Inflammatory macrophage treated with lipopolysaccharide for 4 hours (primary cell): ENCODE measurements at regions not wholly inside any gene's neighbourhood (a gene's known extent, or its start where the extent isn't known, plus 50 kb on each side); places are given as distances from the start of the nearest gene placed in this dataset.

Source experiments
- DNase-seq: peaks from one replicate; pipeline ENCODE4 v3.0.0-alpha.2; 2020

- no peak for DNase-seq
These were observed 100.9 kb upstream of the NKX1-1 start for GRCh38 chr4:1506956-1507721.

DNA sequence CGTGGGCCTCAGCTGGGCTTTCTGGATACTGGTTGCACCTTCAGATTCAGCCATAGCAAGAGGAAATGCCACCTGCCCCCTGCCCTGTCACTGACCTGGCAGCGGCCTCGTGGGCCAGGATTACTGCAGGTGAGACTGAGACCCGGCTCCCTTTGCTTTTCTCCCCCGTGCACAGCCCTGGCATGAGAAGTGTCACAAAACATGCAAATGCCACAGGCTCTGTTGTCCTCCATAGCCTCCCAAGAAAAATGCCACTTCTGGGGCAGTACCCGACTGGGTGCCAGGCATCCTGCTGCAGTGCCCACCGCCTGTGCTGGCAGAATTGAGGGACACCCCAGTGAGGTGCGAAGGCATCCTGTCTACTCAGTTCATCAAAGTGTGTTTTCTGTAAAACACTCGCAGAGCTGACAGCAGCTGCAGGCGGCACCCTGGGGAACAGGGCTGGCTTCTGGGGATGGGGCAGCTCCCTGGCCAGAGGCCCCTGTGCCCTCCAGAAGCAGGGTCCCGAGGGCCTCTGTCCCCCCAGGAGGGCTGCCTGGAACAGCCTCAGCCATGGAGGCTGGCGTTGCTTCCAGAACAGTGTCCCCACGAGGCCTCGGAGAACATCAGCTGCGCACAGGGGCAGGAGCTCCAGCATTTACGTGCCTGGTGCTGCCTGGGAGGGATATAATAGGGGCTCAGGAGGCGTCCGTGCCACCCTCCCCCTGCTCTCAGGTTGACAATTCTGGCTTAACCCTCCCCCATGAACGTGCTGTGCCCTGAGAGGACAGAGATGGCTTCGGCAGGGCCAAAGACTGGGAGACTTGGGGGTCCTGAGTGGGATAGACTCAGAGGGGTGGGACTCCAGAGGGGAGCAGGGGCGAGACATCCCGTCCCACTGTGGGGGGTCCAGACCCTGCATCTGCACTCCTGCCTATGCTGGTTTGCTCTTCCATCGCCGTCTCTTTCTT, 99.5 kb upstream of the NKX1-1 start:
- DNase-seq = no peak

GRCh38 chr4:1504595-1505500, 98.6 kb upstream of the NKX1-1 start:
- DNase-seq = no peak

- no peak for DNase-seq
These were observed 97.6 kb upstream of the NKX1-1 start for GRCh38 chr4:1503583-1504471.

GRCh38 chr4:1502976-1503375, 96.7 kb upstream of the NKX1-1 start:
- DNase-seq = no peak

DNA sequence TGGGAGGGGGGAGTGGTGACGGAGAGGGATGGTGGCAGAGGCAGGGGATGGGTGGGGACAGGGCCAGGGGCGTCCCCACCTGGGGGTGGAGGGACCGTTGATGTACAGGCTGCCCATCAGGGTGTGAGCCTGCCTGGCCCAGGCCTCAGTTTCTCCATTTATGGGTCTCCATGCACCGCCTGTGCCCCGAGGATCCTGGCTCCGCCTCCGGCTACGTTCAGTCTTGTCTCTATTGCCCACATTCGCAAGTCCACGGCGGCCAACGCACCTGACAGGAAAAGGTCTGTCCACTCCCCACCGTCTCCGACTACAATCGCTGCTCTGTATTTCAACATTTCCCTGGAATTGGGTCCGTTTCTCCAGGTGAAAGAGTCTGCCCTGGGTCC, 96.3 kb upstream of the NKX1-1 start:
- DNase-seq = no peak

DNA sequence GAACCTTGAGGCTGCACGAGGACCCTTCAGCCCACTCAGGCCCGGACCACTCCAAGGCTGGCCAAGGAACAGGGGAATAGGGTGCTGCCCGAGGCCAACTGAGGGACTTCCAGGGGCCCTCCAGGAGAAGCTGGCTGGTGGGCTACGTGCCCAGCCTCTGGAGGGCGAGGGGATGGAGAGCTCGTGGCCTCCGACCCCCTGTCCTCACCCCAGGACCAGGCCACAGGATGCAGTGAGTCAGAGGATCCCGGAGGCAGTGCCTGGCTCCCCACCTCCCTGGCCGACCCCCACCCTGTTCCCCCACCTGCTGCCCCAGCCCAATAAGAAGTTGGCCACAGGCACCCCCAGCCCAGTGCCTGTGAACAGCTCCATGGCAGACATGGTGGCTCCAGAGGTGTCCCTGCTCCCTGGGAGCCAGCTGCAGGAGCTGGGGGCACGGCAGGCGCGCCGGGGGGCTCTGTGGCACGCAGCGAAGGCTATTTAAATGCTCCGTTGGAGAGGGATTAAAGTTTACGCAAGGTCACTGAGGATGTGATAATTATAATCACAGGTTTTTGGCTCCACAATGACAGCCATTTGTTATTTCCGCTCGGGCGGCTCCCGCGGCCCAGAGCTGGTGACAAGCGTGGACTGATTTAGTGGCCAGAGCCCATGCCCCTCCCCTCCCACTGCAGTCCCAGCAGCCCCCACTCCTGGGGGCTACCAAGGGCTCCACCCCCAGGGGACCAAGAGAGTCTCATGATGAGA, 95.7 kb upstream of the NKX1-1 start:
- DNase-seq = no peak

GRCh38 chr4:1500966-1501753, 94.9 kb upstream of the NKX1-1 start:
- no peak for DNase-seq

- no peak for DNase-seq
These were observed 94.2 kb upstream of the NKX1-1 start for GRCh38 chr4:1500231-1500965.

- DNase-seq = no peak
These were observed 93.2 kb upstream of the NKX1-1 start for GRCh38 chr4:1499465-1499864.

- no peak for DNase-seq
These were observed 91.1 kb upstream of the NKX1-1 start for GRCh38 chr4:1497189-1497801.

- DNase-seq = no peak
These were observed 89.9 kb upstream of the NKX1-1 start for GRCh38 chr4:1496116-1496642.

DNA sequence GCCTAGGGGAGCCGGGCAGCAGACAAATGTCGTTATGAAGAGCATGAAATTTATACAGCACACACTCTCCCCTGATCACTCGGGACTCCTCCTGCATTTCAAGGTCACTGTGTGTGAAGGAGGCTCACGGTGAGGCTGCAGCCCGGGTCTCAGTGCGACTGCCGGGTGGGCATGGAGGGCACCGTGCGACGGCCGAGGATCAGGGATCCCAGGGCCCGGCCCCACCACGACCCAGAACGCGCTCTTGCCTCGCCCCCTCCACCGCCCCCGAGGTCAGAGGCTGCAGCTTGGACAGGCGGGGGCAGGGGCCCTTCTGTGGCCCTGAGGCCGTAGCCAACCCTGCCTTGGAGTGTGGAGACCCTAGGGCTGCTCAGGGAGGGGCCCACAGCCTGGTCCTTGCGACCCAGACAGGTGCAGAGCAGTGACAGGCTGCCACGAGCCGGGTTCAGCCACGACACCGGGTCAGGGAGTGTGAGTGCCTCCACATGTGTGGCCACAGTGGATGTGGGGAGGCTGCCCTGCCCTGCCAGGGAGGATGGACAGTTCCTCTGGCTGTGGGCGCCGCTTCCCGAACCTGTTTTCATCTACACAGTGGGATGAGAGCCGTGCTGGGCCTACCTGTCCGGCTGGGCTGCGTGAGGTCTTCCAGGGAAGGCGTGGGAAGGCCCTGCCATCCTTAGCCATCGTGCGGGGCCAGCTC, 89.3 kb upstream of the NKX1-1 start:
- DNase-seq = no peak

DNA sequence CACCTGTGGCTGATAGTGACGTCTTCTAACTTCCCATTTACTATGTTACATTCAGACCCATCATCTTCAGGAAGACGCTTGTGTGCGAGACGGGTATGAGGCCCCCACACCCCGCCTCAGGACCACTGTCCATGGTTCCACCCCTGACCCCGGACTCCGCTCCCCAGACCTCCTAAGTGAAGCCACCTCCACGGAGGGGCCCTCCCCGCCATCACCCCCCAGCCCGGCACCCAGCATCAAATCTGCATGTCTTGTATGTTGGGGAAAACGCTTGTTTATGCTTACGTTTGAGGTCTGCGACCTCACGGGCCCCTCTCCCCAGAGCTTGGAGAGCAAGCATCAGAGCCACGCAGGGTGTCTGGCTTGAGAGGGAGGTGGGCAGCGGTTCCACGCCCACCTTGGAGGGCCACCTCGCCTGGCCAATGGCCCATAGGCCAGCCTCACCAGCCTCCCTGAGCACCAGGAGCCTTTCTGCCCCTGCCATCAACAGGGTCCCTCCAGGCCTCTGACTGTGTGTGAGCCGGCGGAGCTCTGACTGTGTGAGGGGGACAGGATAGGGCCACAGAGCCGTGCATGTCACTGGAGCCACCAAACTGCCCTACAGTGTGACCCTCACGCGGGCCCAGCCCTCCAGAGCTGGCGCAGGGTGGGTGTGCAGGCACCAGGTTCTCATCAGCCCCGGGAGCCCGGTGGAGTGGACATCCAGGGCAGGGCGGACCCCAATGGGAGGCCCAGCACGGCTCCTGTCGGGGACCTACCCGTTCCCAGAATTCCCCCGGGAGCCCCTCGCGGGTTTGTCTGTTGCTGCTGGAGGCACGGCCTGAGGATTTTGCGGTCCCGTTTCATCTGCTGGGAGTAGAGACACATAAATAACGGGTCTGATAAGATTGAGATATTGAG, 88.4 kb upstream of the NKX1-1 start:
- DNase-seq = no peak

DNA sequence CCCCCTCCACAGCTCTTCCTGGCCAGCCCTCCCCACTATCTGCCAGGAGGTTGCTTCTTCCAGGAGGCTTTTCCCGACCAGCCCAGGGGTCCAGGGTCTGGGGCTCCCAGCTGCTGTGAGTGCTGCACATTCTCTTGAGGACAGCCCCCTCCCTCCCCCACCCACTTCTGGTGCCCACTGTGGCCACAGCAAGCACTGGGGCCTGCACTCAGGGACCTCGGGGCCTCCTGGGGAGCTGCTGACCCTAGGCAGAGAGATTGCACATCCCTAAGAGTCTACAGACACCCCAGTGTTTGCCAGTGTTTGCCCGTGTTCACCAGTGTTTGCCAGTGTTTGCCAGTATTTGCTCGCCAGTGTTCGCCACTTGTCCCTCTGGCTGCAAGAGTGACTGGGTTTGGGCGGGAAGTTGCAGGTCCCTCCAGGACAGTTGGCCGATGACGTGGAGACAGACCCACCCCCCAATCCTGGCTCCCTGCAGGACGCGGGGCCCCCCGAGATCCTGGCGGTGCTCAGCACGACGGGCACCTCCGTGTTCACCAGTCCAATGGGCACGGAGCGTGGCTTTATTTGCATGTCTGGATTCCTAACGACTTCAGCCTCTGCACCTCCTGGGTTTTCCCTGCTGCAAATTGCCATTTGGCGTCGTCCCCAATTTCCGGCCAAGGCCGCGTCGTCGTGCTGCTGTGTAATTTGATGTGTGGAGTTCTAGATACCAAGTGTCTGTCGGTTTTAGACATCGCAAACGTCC, 87.5 kb upstream of the NKX1-1 start:
- DNase-seq = no peak
